ENCODE measurements at regions not wholly inside any gene's neighbourhood (a gene's known extent, or its start where the extent isn't known, plus 50 kb on each side); places are given as distances from the start of the nearest gene placed in this dataset.

- TF ChIP-seq, protein P1, sequence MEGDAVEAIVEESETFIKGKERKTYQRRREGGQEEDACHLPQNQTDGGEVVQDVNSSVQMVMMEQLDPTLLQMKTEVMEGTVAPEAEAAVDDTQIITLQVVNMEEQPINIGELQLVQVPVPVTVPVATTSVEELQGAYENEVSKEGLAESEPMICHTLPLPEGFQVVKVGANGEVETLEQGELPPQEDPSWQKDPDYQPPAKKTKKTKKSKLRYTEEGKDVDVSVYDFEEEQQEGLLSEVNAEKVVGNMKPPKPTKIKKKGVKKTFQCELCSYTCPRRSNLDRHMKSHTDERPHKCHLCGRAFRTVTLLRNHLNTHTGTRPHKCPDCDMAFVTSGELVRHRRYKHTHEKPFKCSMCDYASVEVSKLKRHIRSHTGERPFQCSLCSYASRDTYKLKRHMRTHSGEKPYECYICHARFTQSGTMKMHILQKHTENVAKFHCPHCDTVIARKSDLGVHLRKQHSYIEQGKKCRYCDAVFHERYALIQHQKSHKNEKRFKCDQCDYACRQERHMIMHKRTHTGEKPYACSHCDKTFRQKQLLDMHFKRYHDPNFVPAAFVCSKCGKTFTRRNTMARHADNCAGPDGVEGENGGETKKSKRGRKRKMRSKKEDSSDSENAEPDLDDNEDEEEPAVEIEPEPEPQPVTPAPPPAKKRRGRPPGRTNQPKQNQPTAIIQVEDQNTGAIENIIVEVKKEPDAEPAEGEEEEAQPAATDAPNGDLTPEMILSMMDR (IDR thresholded peaks at IDR 0.05): no peak
- no peak for TF ChIP-seq FOXM1 (IDR thresholded peaks at IDR 0.05; ENCODE audit: low read depth)
- no peak for TF ChIP-seq TCF12 (IDR thresholded peaks at IDR 0.05)
- no peak for TF ChIP-seq POLR2AphosphoS5 (IDR thresholded peaks at IDR 0.05; ENCODE audit: low read depth, low read length)
- no peak for TF ChIP-seq NRF1 (IDR thresholded peaks at IDR 0.05; ENCODE audit: low read depth, low read length)
These were observed 700.8 kb downstream of the SI start for GRCh38 chr3:164377466-164377865.

Data from SK-N-SH (cell line).